ENCODE measurements at regions not wholly inside any gene's neighbourhood (a gene's known extent, or its start where the extent isn't known, plus 50 kb on each side); places are given as distances from the start of the nearest gene placed in this dataset.

DNA sequence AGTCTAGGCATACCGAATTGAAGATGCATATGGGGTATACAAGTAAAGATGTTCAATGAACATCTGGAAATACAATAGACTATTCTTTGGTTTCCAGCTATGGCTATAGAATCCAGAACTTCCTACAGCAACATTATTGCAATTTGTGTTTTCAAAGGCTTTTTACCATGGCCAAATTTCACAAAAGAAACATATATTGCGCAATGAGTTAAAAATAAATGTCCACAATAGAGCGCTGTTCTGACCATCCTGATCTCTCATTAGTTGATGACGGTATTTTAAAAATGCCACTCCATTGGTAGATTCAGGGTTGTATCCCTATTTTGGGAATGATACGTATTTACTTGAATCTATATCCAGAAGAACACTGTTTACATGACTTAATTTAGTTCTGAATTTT is 139.2 kb downstream of the LINC00632 start:
- intact Hi-C loops (cut with micrococcal nuclease), result no loop called here

DNA sequence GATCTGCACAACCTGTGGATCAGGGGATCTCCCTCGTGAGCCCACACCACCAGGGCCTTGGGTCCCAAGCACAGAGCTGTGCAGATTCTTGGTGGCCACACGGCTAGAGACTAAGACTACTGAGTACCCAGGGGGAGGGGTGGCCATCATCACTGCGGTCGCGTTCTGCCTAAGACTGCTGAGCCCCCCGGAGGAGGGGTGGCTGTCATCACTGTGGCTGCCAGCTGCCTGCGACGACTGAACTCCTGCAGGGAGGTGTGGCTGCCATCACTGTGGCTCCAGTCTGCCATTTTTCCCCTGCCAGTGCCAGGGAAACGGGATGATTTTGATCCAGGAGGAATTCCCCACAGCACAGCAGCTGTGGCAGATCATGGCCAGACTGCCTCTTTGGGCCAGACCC is 141.7 kb upstream of the SPANXB1 start:
- intact Hi-C loops (cut with micrococcal nuclease), result no loop called here

DNA sequence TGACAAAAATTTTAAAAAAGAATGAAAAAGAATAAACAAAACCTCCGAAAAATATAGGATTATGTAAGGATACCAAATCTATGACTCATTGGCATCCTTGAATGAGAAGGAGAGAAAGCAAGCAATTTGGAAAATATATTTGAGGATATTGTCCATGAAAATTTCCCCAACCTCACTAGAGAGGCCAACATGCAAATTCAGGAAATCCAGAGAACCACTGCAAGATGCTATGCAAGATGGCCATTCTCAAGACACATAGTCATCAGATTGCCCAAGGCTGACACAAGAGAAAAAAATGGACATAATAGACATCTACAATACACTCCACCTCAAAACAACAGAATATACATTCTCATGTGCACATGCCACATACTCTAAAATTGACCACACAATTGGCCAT is 135.9 kb upstream of the SPANXB1 start:
- intact Hi-C loops (cut with micrococcal nuclease), result no loop called here

DNA sequence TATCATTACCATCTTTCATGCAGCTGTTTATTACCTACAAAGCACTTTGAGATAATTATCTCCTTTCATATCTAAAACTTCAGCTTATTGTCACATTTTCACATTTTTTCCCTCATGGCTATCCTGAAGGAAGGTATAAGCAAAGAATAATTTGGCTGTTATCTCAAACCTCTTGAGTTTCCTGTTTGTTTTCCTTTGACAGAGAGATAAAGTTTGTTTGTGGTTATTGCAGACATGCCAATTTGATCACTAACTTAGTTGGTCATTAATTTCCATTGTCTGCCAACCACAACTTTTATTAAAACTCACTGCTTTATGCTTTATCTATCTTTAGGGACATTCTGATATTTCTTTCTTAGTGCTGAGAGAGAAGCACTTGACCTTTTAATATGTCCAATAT is 89.8 kb upstream of the SPANXB1 start:
- intact Hi-C loops (cut with micrococcal nuclease), result no loop called here

DNA sequence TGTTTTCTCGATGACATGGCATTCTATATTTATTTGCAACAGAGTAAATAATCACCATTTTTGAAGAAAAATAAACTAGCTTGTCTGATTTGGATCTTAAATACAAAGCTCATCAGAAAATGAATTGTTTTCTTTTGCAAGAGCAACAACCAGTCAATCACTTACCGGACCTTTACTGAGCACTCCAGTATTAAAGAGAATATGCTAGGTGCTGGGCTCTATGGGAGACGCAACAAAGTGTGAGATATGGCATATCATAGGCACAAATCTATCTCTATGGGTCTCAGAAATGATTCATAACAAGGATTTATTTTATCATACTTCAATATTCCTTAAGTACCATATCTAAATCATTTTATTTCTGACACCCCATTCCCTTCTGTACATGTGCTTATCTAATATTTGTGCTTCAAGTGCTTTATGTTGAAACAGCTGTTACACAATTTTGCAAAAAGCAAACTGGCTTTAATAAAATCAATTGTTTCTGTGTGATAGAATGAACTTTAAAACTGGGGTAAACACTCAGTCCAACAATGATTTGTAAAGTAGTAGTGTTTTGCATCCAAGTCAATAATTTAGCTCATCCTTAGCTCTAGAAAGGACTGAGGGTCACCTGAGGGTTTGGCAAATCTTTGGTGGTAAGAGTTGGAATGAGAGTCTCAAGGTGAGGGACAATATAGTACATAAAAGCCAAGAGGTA is 88.4 kb upstream of the SPANXB1 start:
- intact Hi-C loops (cut with micrococcal nuclease), result no loop called here

DNA sequence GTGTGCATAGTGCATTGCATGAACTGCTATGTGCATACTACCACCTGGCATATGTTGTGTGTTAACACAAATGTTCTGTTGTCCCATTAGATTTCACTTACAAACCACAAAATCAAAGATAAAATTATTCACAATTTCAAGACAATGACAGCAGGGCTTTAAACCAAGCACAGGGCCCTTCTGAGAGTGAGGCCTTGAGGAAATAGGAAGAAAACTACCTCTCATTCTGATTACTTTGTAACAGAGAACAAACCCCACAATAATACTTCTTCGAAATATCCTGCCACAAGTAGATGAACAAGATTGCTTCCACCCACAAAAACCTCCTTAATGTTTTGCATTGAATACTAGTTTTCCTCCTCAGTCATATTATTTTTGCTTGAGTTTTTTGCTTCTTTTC is 85.5 kb upstream of the SPANXB1 start:
- intact Hi-C loops (cut with micrococcal nuclease), result loop anchor here (1.0 to 5.0 kb wide), 2 partner anchors 95 to 240 kb away; no protein-coding TSS in a partner anchor

DNA sequence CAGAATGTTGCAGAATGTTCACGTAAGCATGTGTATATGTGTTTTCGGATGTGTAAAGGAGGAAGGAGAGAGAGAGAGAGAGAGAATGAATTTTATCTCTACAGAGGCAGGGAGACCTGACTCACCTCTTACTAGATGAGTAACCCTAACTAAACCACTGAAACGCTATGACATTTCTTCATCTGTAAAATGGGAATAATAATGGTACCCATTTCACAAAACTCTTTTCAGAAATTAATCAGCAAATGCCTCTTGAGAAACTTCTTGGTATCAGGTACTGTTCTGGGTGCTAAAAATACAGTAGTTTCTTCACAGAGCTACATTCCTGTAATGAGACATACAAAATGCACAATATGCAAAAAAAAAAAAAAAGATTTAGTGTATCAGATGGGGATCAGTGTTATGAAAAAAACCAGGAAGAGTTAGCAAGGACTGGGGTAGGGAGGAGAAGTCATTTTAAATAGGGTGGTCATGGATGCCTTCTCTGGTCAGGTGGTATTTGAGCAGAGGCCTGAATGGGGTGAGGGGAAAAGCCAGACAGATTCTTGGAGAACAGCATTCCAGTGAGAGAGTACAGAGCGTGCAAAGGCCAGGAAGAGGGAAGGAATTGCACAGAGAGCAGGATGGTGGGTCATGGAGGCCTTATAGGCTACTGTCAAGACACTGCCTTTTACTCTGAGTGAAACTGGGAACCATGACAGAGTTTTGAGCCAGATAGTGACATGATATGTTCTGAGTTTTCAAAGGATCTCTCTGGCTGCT is 84.9 kb upstream of the SPANXB1 start:
- intact Hi-C loops (cut with micrococcal nuclease), result loop anchor here (1.0 to 5.0 kb wide), 6 partner anchors 95 to 361 kb away; partner anchors contain the start of gene LDOC1

DNA sequence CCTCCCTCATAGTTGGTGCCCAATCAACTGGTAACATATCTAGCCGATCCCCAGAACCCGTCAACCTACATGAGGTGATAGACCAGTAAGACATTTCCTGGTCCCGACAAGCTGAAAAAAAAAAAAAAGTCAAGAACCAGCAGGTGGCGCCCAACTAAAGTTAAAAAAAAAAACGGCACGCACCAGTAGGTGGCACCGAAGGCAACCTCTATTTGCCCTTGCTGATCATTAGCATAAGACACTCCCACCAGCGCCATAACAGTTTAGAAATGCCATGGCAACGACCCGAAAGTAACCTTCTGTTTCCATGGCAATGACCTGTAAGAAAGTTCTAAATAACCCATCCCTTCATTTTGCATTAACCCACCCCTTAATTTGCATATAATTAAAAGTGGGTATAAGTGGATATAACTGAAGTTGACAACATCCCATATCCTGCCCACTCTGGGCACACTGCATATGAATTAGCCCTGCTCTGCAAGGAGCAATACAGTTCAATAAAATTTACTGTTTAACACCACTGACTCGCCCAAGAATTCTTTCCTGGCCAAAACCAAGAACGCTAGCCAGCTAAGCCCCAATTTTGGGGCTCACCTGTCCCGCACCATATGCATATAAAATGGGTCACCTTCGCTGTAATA is 83.9 kb upstream of the SPANXB1 start:
- intact Hi-C loops (cut with micrococcal nuclease), result loop anchor here (1.0 to 5.0 kb wide), 5 partner anchors 100 to 360 kb away; partner anchors contain the start of gene LDOC1

DNA sequence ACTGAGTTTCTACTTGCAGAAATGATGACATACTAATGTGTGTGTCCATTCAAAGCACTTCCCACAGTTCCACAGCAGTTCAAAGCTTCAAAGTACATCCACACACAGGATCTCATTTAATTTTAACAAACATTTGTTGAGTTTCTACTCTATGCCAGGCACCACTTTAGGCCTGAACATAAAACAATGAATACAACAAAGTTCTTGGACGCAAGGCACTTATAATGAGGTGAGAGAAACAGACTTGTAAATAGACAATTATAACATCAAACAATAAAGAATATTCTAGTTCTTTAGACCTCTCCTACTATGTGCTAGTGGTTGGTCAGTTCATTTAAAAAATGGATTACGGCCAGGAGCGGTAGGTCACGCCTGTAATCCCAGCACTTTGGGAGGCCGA is 82.0 kb upstream of the SPANXB1 start:
- intact Hi-C loops (cut with micrococcal nuclease), result no loop called here

DNA sequence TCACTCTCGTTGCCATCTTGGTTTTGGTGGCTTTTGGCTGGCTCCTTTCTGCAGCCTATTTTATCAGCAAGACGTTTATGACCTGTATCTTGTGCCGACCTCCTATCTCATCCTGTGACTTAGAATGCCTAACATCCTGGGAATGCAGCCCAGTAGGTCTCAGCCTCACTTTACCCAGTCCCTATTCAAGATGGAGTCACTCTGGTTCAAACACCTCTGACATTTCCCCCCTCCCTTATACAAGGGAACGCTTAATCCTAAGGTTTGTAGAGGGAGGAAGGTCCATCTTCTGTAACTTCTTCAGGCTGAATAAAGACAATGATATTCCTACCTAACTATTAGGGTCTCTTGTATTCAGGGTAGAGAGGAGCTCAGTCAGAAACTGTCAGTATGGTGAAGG is 79.3 kb upstream of the SPANXB1 start:
- intact Hi-C loops (cut with micrococcal nuclease), result no loop called here

DNA sequence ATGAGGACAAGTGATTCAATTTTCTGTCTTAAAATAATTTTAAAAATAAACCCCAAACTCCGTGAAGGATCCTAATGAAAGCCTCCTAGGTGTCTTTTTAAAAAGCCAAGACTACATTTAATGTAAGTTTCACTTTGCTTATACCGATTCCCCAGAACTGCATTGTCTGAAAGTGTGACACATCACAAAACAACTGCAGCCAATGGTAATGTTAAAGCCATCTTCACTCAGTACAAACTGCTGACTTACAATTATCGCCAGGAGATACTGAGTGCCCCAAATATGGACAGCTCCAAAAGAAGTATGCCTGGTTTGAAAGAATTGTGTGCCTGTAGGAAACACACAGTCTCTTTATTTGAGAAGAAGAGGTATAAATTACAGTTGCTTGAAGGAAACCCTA is 73.7 kb upstream of the SPANXB1 start:
- intact Hi-C loops (cut with micrococcal nuclease), result no loop called here

DNA sequence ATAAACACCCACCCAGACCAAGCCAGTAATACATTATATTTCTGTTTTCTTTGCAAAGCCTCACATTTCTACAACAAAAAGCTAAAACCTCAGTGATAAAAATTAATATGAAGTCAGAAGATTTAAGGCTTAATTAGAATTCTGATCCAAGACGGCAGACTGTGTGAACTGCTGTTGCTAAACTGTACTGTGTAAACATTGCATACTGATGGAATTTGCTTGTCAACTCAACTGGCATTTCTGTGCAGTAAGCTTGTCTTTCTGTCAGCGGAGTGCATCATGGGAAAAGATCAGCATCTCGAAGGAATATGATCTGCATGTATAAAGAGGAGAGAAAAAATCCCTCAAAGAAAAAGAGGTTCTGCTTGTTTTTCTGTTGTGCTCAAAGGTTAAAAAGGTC is 69.4 kb upstream of the SPANXB1 start:
- intact Hi-C loops (cut with micrococcal nuclease), result no loop called here

DNA sequence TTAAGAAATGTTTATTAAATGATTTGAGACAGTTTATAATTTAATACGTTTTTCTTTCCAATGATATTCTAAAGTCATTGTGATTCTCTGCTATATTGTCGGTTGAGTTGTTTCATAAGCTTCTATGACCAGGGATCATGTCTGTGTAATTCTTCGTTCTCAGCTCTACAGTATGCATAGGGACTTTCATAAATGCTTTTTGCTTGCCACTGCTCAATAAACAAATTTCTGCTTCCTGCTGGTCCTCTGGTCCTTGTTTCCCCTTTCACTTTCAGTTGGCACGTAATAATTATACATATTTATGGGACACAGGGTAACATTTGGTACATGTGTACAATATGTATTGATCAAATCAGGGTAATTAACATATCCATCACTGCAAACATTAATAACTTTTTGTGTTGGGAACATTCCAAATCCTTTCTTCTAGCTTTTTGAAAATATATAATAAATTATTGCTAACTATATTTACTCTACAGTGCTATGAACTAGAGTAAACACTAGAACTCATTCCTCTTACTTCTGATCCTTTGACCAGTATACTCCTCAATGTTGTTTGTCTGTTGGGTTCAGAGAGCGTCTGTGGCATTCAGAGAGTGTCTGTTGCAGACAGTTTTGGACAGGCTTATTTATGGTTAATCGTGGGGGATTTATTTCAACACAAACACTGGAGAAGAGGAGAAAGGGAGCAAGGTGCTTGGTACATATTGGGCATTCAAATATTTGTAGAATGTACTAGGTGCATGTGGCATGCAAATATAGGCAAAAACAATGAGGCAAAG is 68.3 kb upstream of the SPANXB1 start:
- intact Hi-C loops (cut with micrococcal nuclease), result no loop called here

DNA sequence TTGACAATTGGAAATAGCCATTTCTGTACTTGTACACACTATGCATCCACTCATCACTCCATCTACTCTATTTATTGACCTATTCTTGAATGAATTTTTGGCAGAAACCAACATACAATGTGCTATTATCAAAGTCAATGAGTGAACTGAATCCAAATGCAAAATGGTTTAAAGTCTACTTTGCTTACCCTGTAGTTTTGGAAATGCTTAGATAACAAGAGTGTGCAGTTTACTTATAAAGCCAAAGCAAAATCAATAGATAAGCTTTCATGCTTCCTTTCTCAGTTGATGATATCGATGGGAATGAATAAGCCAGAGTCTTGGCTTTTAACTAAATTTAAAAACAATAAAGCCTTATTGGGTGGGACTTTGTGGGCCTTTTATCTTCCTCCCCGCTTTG is 58.9 kb upstream of the SPANXB1 start:
- intact Hi-C loops (cut with micrococcal nuclease), result no loop called here

DNA sequence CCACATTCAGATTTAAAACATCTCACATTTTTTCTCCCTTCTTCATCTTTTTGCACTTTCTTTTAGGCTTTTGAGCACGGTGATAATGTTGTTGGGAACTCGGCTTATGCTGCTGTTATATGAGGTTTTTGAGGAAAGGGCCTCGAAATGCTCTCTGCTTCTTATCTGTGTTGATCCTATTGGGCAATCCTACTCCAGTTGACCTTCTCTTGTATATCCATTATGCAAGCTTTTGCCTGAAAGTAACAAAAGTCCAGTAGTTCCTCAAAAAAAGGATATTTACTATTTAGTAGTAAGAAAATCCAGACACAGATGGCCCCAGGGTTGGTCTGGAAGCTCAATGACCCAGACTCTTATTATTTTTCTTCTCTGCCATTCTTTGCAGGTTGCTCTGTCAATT is 57.7 kb upstream of the SPANXB1 start:
- intact Hi-C loops (cut with micrococcal nuclease), result no loop called here

DNA sequence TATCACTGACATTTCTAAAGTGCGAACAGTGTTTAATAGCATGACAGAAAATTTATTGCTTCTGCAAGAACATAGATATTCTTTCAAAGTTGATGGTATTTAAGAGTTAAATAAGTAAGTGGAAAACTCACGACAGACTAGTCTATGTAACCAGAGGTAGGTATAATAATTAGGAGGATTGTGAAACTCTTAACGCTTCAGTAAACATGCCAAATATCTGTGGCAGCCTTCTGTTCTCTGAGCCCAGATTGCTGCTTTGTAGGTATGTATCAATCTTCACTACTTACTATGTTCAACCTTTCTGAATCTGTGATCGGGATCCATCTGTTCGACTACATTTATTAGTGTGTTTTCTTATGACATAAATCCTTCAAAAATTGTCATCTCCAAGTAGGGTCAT is 53.6 kb upstream of the SPANXB1 start:
- intact Hi-C loops (cut with micrococcal nuclease), result no loop called here

DNA sequence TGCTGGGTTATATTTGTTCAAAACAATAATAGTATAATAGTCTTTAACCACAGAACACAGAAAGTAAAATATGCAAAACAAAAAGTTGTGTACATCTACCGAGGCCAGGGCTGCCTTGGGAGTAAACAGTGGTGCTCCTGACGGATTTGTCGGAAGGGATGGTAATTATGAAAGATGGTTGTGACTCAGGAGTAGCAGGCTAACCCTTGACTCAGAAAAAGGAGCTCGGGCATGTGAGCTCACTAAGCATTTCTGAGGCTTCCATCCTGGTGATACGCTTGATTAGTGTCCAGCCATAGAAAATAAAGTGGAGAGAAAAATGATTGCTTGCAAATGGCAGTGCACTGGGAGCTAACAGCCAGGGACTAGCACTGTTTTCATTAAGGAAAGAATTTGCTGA is 53.2 kb upstream of the SPANXB1 start:
- intact Hi-C loops (cut with micrococcal nuclease), result no loop called here

All from T-helper 1 cell treated with Interleukin-12 subunit alpha and Interleukin-12 subunit beta and Interleukin-4 antibody, amounts not matched to agents 30 ng/mL and 1 ng/mL, for 36 hours (primary cell).